ENCODE measurements at regions not wholly inside any gene's neighbourhood (a gene's known extent, or its start where the extent isn't known, plus 50 kb on each side); places are given as distances from the start of the nearest gene placed in this dataset.

GRCh38 chr11:106594751-106595351, 423.4 kb downstream of the GUCY1A2 start:
- Histone ChIP-seq H3K27ac (ENCODE audit: low read depth, low read length, poor library complexity, severe bottlenecking) (no peak overlapping the region), H3K4me3 (ENCODE audit: low read depth, low read length, poor library complexity, severe bottlenecking) (no peak overlapping the region), H3K4me1 (ENCODE audit: insufficient read depth, low read length, poor library complexity, severe bottlenecking) (no peaks in the 10 kb centered on the region), H3K9me3 (ENCODE audit: low read depth, low read length, poor library complexity, severe bottlenecking) (no peaks in the 10 kb centered on the region), H3K27me3 (replicated peaks; ENCODE audit: insufficient read depth, low read depth, low read length, poor library complexity) (no peaks in the 10 kb centered on the region), H3K36me3 (ENCODE audit: insufficient read depth, low read length, poor library complexity, severe bottlenecking) (no peaks in the 10 kb centered on the region)
- DNase-seq (ENCODE audit: low spot score) = no peak
- BruUV-seq (replicated peaks) = no TSS peak
- intact Hi-C loops (cut with micrococcal nuclease; ENCODE audit: unreplicated experiment) = no loop called here
- POLR2A ChIA-PET (ENCODE audit: low non-redundant PET) = no interaction called here
- CTCF ChIA-PET = no interaction called here
- TF ChIP-seq EZH2 (IDR thresholded peaks at IDR 0.05; ENCODE audit: borderline replicate concordance, low read depth, low read length, poor library complexity, severe bottlenecking) = no peak
- no peak for TF ChIP-seq CTCF (conservative IDR thresholded peaks at IDR 0.05; ENCODE audit: low read depth, low read length)

GRCh38 chr11:106601684-106602297, 416.5 kb downstream of the GUCY1A2 start:
- no TSS peak for BruUV-seq (replicated peaks)
- DNase-seq (ENCODE audit: low spot score) = no peak
- intact Hi-C loops (cut with micrococcal nuclease; ENCODE audit: unreplicated experiment) = no loop called here
- Histone ChIP-seq H3K9me3 (ENCODE audit: low read depth, low read length, poor library complexity, severe bottlenecking) (no peaks in the 10 kb centered on the region), H3K27ac (ENCODE audit: low read depth, low read length, poor library complexity, severe bottlenecking) (no peak overlapping the region), H3K27me3 (replicated peaks; ENCODE audit: insufficient read depth, low read depth, low read length, poor library complexity) (no peaks in the 10 kb centered on the region), H3K36me3 (ENCODE audit: insufficient read depth, low read length, poor library complexity, severe bottlenecking) (no peaks in the 10 kb centered on the region), H3K4me3 (ENCODE audit: low read depth, low read length, poor library complexity, severe bottlenecking) (no peak overlapping the region), H3K4me1 (ENCODE audit: insufficient read depth, low read length, poor library complexity, severe bottlenecking) (no peaks in the 10 kb centered on the region)
- ChIA-PET CTCF (no interaction called here), POLR2A (ENCODE audit: low non-redundant PET) (no interaction called here)
- TF ChIP-seq EZH2 (IDR thresholded peaks at IDR 0.05; ENCODE audit: borderline replicate concordance, low read depth, low read length, poor library complexity, severe bottlenecking) (no peak), CTCF (conservative IDR thresholded peaks at IDR 0.05; ENCODE audit: low read depth, low read length) (no peak)

- BruUV-seq (replicated peaks) = no TSS peak
- H3K27ac ChIP-seq (ENCODE audit: low read depth, low read length, poor library complexity, severe bottlenecking) = no peak overlapping the region
- H3K4me1 ChIP-seq (ENCODE audit: insufficient read depth, low read length, poor library complexity, severe bottlenecking) = no peaks in the 10 kb centered on the region
- no peak for TF ChIP-seq EZH2 (IDR thresholded peaks at IDR 0.05; ENCODE audit: borderline replicate concordance, low read depth, low read length, poor library complexity, severe bottlenecking)
- TF ChIP-seq CTCF (conservative IDR thresholded peaks at IDR 0.05; ENCODE audit: low read depth, low read length) = no peak
- ChIA-PET POLR2A (ENCODE audit: low non-redundant PET) (no interaction called here), CTCF (no interaction called here)
- DNase-seq (ENCODE audit: low spot score) = no peak
- no peaks in the 10 kb centered on the region for H3K27me3 ChIP-seq (replicated peaks; ENCODE audit: insufficient read depth, low read depth, low read length, poor library complexity)
- H3K36me3 ChIP-seq (ENCODE audit: insufficient read depth, low read length, poor library complexity, severe bottlenecking) = no peaks in the 10 kb centered on the region
- no peak overlapping the region for H3K4me3 ChIP-seq (ENCODE audit: low read depth, low read length, poor library complexity, severe bottlenecking)
- intact Hi-C loops (cut with micrococcal nuclease; ENCODE audit: unreplicated experiment) = no loop called here
- no peaks in the 10 kb centered on the region for H3K9me3 ChIP-seq (ENCODE audit: low read depth, low read length, poor library complexity, severe bottlenecking)
These were observed 409.6 kb downstream of the GUCY1A2 start for GRCh38 chr11:106608677-106609076.

Measured in A673 (cell line).